ENCODE measurements at regions not wholly inside any gene's neighbourhood (a gene's known extent, or its start where the extent isn't known, plus 50 kb on each side); places are given as distances from the start of the nearest gene placed in this dataset.

DNA sequence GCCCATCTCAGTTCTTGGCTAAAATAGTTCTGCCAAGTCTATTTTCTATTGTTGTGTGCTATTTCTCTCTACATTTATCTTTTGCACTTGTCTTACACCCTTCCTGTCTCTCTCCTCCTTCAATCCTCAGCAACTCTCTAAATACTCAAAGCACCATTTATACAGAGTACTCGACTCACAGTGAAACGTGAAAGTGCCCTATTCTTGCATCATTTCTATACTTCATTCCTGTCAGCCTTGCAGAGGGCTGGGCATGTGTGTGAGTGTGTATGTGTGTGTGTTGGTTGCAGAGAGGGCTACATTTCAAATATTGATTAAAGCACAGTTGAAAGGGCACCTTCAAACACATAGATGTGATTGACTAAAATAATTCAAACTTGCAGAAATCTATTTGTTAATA, 373.2 kb upstream of the MANEA start:
- WGBS, 2 experiments (ENCODE audit: extremely low coverage in 2 of 2, insufficient read length in 1 of 2), result no CpG with 5 or more reads among the region's 2 CpGs
- no peak overlapping the region for H2AK9ac ChIP-seq (replicated peaks; ENCODE audit: low read depth, low read length, poor library complexity)
- H3K79me1 ChIP-seq (ENCODE audit: low read depth in 1 of 2, low read length in 2 of 2), result no peaks in the 10 kb centered on the region
- H3K14ac ChIP-seq (replicated peaks; ENCODE audit: low read depth, low read length), result no peak overlapping the region
- no peak overlapping the region for H3K27ac ChIP-seq (ENCODE audit: insufficient read depth, low read length)
- no peak overlapping the region for H2AK5ac ChIP-seq (ENCODE audit: low read depth, low read length)
- no peak overlapping the region for H4K5ac ChIP-seq (ENCODE audit: low read depth, low read length)
- TF ChIP-seq SMC3 (IDR thresholded peaks at IDR 0.05; ENCODE audit: low read depth, low read length) (no peak), MAFK (IDR thresholded peaks at IDR 0.05; ENCODE audit: low read depth, low read length) (no peak), MAZ (IDR thresholded peaks at IDR 0.05; ENCODE audit: borderline replicate concordance, low read depth, low read length) (no peak), CEBPB (IDR thresholded peaks at IDR 0.05; ENCODE audit: low read depth, low read length) (no peak), BHLHE40 (IDR thresholded peaks at IDR 0.05; ENCODE audit: low read depth, low read length) (no peak), CHD1 (IDR thresholded peaks at IDR 0.05; ENCODE audit: low read depth, low read length) (no peak), NFE2L2 (IDR thresholded peaks at IDR 0.05; ENCODE audit: low read depth, low read length) (no peak)
- TF ChIP-seq, protein P1, sequence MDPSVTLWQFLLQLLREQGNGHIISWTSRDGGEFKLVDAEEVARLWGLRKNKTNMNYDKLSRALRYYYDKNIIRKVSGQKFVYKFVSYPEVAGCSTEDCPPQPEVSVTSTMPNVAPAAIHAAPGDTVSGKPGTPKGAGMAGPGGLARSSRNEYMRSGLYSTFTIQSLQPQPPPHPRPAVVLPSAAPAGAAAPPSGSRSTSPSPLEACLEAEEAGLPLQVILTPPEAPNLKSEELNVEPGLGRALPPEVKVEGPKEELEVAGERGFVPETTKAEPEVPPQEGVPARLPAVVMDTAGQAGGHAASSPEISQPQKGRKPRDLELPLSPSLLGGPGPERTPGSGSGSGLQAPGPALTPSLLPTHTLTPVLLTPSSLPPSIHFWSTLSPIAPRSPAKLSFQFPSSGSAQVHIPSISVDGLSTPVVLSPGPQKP (IDR thresholded peaks at IDR 0.05; ENCODE audit: borderline replicate concordance, low read depth, low read length), result no peak
- TF ChIP-seq, protein P2, sequence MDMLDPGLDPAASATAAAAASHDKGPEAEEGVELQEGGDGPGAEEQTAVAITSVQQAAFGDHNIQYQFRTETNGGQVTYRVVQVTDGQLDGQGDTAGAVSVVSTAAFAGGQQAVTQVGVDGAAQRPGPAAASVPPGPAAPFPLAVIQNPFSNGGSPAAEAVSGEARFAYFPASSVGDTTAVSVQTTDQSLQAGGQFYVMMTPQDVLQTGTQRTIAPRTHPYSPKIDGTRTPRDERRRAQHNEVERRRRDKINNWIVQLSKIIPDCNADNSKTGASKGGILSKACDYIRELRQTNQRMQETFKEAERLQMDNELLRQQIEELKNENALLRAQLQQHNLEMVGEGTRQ (IDR thresholded peaks at IDR 0.05; ENCODE audit: low read depth, low read length), result no peak
- ChIA-PET POLR2A (ENCODE audit: unreplicated experiment) (no interaction called here), CTCF (interaction anchor here (0.6 kb wide), 1 partner anchor 9 kb away, joined by 3 read pairs; no protein-coding TSS in a partner anchor)
- no peak for DNase-seq
- ATAC-seq (ENCODE audit: low read depth), result no peak
- H3K18ac ChIP-seq (ENCODE audit: low read depth, low read length), result no peak overlapping the region
- intact Hi-C loops (cut with micrococcal nuclease) (loop anchor here (5.0 kb wide), 1 partner anchor 148 kb away; no protein-coding TSS in a partner anchor), dilution Hi-C loops (cut with HindIII; ENCODE audit: low sequenced_read_pairs, unreplicated experiment) (no loop called here), in situ Hi-C loops (cut with MboI; ENCODE audit: low sequenced_read_pairs) (no loop called here)
- H4K91ac ChIP-seq (ENCODE audit: insufficient read depth, low read depth, low read length), result no peak overlapping the region
- H3K56ac ChIP-seq (ENCODE audit: extremely low read depth, insufficient read depth, low read length), result no peak overlapping the region
- no peaks in the 10 kb centered on the region for H3K9me1 ChIP-seq (ENCODE audit: insufficient read depth, low read length)
- no peak overlapping the region for H2BK5ac ChIP-seq (ENCODE audit: low read depth, low read length, poor library complexity, severe bottlenecking)
- H3K4me1 ChIP-seq (ENCODE audit: control insufficient read depth, insufficient read depth, low read length), result no peaks in the 10 kb centered on the region
- no peaks in the 10 kb centered on the region for H3K36me3 ChIP-seq (ENCODE audit: control insufficient read depth, insufficient read depth, low read length)
- no peak overlapping the region for H3K9ac ChIP-seq (ENCODE audit: low read depth, low read length)
- no peak overlapping the region for H2BK20ac ChIP-seq (ENCODE audit: low read depth, low read length)
- H3K4me3 ChIP-seq (ENCODE audit: insufficient read depth, low read depth, low read length), result no peak overlapping the region
- no peak overlapping the region for H4K8ac ChIP-seq (ENCODE audit: low read depth in 2 of 2, low read length in 2 of 2)
- H3K23ac ChIP-seq (ENCODE audit: low read depth, low read length), result no peak overlapping the region
- H2AFZ ChIP-seq (replicated peaks; ENCODE audit: low read length, poor library complexity), result no peak overlapping the region
- H2BK15ac ChIP-seq (ENCODE audit: low read depth, low read length), result no peak overlapping the region
- H3K4ac ChIP-seq (ENCODE audit: low read depth, low read length), result no peak overlapping the region
- no peaks in the 10 kb centered on the region for H3K9me3 ChIP-seq (ENCODE audit: control insufficient read depth, insufficient read depth, low read length)
- no TSS peak for BruUV-seq (replicated peaks)
- H3K4me2 ChIP-seq (ENCODE audit: low read depth, low read length), result no peak overlapping the region
- H3K27me3 ChIP-seq (ENCODE audit: control insufficient read depth, insufficient read depth, low read length), result no peaks in the 10 kb centered on the region
- no peak overlapping the region for H2BK120ac ChIP-seq (ENCODE audit: low read depth, low read length)
- no peaks in the 10 kb centered on the region for H4K20me1 ChIP-seq (ENCODE audit: insufficient read depth, low read length)

All from IMR-90 (cell line).